Brain pericyte (primary cell): ENCODE measurements at regions not wholly inside any gene's neighbourhood (a gene's known extent, or its start where the extent isn't known, plus 50 kb on each side); places are given as distances from the start of the nearest gene placed in this dataset.

Experiments used
- DNase-seq: peaks from one replicate; pipeline ENCODE4 v3.0.0-alpha.2; 2012; ENCODE audit warnings: low read depth, low spot score

DNA sequence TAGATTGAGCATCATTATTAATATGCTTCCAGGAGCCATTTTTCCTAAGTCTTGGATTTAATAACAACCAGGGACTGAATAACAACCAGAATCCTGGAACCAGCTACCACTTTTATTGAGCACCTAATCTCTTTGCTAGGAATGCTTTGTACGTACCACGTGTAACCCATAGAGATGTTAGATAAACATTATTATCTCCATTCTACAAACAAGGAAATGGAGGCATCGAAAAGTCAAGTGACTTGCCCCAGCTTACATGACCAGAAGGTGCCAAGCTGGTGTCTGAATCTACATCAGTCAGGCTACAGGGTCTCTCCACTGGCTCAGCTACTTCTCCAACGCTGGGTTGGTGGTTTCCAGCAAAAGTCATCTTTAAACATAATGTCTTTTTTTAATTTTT lies 256.1 kb upstream of the ANKRD55 start:
- no peak for DNase-seq

DNA sequence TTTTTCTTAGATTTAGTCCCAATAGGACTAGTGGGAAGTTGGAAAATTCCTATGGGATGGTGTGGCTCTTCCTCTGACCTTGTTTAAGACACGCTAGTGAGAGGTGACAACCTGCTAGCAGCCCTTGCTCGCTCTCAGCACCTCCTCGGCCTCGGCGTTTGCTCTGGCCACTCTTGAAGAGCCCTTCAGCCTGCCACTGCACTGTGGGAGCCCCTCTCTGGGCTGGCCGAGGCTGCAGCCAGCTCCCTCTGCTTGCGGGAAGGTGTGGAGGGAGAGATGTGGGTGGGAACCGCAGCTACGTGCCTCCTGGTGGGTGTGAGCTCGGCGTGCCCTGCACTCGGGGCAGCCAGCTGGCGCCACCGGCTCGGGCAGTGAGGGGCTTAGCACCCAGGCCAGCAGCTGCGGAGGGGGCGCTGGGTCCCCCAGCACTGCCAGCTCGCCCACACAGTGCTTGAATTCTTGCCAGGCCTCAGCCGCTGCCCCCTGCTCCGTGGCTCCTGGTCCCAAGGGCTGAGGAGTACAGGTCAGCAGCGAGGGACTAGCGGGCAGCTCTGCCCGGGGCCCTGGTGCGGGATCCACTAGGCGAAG lies 254.5 kb upstream of the ANKRD55 start:
- DNase-seq, result no peak

- DNase-seq, result no peak
Measured at GRCh38 chr5:56482363-56482762, 249.2 kb upstream of the ANKRD55 start.

GRCh38 chr5:56481428-56482357 lies 248.6 kb upstream of the ANKRD55 start:
- no peak for DNase-seq

- no peak for DNase-seq
Measured at GRCh38 chr5:56480705-56481427, 247.7 kb upstream of the ANKRD55 start.

DNA sequence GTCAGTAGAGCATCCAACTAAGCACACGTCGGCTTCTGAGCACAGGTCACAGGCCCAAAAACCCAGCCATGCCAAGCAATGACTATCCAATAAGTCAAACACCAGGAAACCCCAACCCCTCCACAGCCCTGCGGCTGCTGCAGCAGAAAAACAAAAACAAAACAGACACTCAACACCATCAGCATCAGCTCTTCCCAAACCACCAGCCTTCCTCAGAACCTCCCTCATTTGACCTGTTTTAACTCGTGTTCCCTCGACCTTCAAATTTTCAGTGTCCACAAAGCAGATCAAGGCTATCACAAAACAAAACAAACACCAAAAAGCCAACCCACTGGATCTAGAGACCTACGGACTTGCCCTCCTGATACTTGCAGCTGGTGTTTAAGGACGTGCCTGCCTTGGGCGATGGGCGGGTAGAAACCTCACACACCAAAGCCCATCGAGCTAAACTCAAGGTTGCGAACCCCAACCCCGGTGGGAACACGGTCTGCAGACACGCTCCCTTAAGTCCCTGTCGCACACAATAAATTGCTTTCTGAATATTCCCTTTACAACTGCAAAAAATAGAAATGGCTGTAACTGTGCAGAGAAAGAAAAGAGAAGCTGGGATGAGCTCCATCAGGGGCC lies 247.1 kb upstream of the ANKRD55 start:
- DNase-seq, result no peak

GRCh38 chr5:56479696-56480077 lies 246.6 kb upstream of the ANKRD55 start:
- no peak for DNase-seq

DNA sequence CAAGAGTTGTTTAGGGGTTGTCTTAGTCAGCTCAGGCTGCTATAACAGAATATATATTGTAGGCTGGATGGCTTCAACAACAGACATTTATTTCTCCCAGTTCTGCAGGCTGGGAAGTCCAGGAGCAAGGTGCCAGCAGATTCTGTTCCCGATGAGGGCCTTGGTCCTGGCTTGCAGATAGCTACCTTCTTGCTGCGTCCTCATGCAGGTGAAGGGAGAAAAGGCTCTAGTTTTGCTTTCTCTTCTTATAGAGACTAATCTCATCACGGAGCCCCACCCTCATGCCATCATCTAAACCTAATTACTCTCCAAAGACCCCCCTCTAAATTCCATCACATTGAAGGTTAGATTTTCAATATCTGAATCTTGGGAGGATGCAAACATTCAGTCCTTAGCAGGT lies 246.0 kb upstream of the ANKRD55 start:
- DNase-seq, result no peak

DNA sequence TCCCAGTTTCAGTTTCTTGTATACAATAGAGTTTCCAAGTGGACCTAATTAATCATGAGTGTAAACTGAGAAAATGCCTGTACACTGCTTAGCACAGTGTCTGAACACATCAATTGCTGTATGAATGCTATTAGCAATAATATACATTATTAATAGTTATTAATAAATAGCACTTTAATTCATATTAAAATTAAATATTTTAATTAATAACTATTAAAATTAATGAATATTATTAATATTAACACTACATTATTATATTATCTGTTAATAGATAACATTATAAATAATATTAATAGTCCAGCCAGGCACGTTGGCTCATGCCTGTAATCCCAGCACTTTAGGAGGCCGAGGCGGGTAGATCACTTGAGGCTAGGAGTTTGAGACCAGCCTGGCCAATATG lies 244.9 kb upstream of the ANKRD55 start:
- DNase-seq, result no peak

DNA sequence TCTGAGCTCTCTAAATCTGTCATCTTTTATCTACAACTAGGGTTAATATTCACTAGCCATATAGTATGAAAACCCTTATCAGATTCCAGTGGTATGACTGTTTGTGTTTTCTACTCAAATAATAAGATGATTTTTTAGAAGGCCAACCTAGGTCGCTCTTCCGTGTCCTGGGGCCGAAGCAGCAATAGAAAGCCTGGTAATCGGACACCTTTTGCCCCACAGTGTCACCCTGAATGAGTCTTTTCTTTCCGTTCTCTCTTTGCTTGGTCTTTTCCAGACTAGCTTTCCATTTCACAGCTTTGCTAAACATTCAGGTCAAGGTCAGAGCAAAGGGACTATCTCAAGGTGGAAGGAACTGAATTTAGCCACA lies 243.3 kb upstream of the ANKRD55 start:
- DNase-seq, result no peak

- no peak for DNase-seq
Measured at GRCh38 chr5:56475689-56476486, 242.8 kb upstream of the ANKRD55 start.

GRCh38 chr5:56471707-56472106 lies 238.6 kb upstream of the ANKRD55 start:
- no peak for DNase-seq

DNA sequence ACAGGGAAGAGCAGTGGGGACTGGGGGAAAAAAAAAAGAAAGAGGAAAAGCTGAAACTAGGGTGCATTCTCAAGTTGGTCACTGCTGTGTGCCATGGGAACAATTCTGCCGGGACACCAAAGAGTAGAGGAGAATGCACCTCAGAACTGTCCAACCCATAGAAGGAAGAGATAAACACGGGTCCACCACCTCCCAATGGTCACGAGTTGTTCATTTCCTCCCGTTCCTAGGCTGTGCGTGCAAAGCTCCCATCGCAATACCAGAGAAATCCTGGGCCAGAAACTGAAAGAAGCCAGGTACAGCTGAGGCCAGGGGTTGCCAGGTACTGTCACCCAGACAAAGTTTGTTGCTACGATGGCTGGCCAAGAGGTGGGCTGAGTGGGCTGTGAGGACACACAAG lies 236.9 kb upstream of the ANKRD55 start:
- no peak for DNase-seq

DNA sequence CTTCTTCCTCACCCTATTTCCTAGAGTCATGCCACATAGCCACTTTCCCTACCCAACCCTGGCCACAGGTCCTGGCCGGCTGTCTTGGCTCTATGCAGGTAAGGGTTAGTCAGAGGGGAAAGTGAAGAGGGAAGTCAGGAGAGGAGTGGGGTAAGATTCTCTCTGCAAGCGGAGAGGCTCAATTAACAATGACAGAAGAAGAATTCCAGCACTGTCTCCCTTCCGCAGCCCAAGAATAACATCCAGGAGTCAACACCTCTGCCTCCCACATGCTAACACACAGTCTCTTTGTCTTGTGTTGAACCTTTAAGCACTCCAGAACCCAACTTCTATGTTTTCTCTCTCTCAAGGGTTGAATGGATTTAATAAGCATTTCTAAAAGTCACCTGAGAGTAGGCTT lies 235.1 kb upstream of the ANKRD55 start:
- no peak for DNase-seq

DNA sequence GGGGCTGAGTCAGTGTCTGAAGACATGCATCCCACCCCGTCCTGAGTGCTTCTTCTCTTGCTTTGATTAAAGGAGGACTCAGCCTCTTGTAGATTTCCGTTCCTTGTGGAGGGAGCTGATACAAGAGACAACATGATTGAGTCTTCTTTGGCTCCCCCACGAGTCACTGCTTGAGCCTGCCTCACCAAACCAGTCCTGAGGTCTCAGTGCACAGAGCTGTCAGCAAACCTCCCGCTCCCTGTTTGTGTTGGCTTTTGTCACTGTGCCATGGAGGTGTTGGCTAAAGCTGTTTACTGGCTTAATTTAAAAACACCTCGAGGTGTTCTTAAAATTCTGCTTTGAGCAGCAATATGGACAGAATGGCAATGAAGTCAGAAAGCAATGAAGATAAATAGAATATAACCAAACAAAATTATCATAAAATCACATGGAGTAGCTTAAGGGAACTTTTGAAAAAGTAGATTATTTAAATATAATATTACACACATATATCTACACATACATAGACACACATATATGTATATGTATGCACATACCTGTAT lies 234.1 kb upstream of the ANKRD55 start:
- no peak for DNase-seq

GRCh38 chr5:56466136-56466816 lies 233.1 kb upstream of the ANKRD55 start:
- no peak for DNase-seq

GRCh38 chr5:56465769-56466135 lies 232.6 kb upstream of the ANKRD55 start:
- no peak for DNase-seq

GRCh38 chr5:56464935-56465768 lies 232.0 kb upstream of the ANKRD55 start:
- no peak for DNase-seq

GRCh38 chr5:56463944-56464571 lies 230.9 kb upstream of the ANKRD55 start:
- DNase-seq, result no peak
